ENCODE measurements at regions not wholly inside any gene's neighbourhood (a gene's known extent, or its start where the extent isn't known, plus 50 kb on each side); places are given as distances from the start of the nearest gene placed in this dataset.
A peak's percentile ranks its signal among the peaks of the same experiment; 100 is the strongest.
"Not testable (repeated sequence)": the region's sequence is repeated elsewhere in the genome, so short reads cannot be mapped to it uniquely, and the experiment has no call there.

DNA sequence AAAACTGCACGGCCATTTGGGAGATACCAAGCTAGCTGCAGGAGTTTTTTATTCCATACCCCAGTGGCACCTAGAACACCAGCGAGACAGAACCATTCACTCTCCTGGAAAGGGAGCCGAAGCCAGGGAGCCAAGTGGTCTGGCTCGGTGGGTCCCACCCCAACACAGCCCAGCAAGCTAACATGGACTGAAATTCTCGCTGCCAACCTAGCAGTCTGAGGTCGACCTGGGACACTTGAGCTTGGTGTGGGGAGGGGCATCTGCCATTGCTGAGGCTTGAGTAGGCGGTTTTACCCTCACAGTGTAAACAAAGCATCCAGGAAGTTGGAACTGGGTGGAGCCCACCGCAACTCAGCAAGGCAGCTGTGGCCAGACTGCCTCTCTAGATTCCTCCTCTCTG lies 108.9 kb upstream of the CHD1 start:
- DNase-seq: no peak

DNA sequence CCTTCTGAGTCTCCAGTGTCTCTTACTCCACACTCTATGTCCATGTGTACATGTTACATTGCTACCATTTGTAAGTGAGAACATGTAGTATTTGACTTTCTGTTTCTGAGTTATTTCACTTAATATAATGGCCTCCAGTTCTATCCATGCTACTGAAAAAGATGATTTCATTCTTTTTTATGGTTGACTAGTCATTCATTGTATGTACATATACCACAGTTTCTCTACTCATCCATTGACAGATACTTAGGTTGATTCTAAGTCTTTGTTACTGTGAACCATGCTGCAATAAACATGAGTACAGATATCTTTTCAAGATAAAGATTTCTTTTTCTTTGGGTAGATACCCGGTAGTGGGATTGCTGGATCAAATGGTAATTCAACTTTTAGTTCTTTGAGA lies 107.1 kb upstream of the CHD1 start:
- no peak for DNase-seq

DNA sequence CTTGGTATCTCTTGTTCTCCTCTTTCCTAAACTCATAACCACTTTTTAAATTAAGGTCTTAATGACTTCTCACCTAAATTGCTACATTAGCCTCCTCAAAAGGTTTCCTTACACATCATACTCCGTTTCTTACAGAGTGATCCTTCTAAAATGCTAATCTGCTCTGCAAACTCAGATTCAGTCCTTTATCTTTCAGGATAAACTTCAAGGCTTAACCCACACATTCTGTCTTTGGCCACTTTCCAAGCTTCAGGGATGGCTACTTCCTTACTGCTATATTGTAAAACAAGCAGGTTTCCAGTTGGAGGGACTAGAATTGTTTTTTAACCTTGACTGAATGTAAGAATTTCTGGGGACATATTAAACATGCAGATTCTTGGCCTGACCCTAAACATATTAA lies 105.5 kb upstream of the CHD1 start:
- DNase-seq: no peak

DNA sequence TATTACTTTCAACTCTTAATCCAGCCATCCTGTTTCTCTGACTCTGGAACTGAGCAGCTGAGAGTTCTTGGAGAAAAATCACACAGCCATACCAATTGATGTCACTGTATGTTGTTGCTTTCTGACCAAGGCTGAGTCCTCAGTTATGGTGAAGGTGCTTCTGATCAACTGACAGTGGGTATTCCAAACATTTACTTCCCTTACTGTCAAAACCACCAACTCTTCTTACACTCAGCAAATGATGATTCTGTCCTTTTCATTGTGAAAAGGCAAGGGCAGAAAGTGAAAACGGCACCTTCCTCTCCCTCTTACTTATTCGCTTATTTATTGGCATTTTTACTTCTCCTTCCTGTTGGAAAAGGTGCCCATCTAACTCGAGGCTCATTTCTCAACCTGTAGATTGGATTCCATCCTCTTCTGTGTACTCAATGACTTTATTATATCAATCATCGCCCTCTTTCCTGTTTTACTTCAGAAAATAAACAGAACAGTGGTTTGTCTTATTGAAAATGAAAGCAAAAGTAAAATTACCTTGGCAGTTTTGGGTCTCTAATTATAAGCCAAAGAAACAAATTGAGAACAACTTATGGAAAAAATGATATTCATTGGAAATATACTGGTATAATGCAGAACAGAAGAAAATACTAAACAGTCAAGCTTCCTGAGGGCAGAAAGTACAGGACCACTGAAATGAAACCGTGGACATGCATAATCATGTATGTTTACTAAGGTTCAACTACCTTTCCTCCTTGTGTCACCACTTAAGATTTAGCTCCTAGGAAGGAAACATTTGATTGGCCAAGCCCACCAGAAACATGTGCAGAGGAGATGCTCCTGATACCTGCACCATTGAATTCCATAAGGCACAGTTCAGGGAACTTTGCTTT lies 104.5 kb upstream of the CHD1 start:
- no peak for DNase-seq

DNA sequence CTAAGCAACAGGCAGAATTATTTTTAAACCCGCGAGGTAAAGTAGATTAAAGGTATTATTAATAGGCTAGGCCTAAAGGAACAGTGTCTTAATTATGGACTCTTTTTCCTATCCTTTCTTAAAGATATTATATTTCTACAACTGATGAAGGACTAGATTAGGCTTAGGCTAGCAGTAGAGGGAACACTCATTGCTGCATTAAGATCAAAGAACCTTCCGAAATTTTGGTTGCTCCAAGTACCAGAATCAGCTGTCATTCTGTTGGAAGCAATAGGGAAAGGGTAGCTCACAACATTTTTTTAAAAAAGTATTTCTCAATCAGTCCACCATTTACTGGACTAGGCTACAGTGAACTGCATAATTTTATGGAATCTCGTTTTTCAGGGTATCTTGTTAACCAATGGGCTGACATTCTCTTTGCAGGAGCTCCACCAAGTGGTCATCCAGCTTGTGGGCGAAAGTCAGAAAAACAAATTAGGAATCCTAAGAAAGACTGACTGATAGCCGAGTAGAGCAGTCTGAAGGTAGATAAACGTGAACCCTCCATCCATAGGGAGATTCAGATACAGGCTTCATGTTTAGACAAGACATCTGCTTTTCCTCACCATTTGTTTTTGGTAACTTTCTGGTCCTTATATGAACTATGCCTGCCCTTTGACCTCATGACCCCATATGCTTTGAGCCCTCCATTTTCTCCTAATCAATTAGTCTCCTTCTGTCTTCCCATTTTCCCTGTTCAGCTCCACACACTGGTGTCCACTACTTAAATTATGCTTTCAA lies 103.6 kb upstream of the CHD1 start:
- peak; percentile 45 for DNase-seq

DNA sequence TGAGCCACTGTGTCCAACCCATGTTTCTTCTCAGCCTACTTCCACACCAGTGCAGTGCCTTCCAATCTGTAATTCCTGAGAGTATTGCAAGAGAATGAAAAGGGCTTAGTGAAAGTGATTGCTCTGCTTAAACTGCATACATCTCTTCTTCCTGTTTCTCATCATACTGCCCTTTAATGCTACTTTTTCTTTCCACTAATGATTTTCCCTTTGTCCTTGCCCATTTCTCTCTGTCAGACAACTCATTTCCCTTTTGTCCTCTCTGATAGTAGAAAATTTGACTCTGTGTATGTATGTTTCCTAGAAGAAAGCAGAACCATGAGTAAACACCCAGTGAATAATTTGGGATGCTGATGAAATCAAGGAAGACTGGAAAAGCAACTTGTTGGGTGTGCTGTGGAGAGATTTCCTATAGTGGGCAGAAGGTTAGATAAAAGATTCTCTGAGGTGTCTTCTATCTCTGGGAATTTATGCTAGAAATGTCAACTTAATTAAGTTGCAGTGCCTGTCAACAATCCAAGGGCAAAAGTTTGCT lies 102.2 kb upstream of the CHD1 start:
- no peak for DNase-seq

DNA sequence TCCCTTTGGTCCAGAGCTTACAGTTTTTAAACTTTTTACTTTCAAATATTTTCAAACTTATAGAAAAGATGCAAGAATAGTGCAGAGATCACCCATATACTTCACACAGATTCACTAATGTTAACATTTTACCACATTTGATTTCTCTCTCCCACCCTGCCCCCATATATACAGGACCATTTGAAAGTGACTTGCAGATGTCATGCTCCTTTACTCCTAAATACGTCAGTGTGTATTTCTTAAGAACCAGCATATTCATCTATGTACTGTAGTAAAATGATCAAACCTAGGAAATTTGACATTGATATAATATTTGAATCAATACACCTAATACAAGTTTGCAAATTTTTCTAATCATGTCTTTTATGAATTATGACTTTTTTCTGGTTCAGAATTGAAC lies 100.4 kb upstream of the CHD1 start:
- DNase-seq: no peak

DNA sequence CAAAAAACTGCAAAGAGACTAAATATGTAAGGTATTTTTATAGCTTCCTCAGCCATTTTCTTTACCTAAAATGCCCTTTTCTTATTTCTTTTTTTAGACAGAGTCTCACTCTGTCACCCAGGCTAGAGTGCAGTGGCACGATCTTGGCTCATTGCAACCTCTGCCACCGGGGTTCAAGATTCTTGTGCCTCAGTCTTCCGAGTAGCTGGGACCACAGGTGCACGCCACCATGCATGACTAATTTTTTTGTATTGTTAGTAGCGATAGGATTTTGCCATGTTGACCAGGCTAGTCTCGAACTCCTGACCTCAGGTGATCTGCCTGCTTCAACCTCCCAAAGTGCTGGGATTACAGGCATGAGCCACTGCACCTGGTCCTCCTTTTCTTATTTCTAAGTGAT lies 99.4 kb upstream of the CHD1 start:
- DNase-seq: not testable (repeated sequence)

DNA sequence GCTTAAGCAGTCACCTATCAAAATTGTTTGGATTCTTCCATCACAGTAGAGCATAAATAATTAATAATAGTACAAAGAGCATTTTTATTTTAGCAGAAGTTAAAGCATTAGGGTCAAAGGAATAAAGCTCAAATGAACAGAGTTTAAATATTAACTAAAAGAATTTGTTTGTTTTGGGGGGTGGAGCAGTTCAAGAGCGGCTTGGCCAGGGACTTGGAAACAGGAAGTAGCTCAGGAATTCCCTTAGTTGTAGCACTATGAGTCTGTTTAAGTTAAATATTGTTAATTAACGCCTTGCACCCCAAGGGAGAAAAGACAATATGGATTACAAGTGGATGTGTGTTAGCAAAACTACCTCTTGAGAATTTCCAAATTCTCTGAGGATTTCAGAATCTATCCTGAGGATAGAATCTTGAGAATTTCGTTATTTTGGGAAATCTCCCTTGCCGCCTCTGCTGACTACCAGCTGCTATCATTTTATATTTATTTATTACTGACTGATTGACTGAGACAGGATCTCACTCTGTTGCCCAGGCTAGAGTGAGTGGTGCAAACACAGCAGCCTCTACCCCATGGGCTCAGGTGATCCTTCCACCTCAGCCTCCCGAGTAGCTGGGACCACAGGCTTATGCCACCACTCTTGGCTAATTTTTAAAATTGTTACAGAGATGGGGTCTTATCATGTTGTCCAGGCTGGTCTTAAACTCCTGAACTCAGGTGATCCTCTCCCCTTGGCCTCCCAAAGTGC lies 96.7 kb upstream of the CHD1 start:
- no peak for DNase-seq

DNA sequence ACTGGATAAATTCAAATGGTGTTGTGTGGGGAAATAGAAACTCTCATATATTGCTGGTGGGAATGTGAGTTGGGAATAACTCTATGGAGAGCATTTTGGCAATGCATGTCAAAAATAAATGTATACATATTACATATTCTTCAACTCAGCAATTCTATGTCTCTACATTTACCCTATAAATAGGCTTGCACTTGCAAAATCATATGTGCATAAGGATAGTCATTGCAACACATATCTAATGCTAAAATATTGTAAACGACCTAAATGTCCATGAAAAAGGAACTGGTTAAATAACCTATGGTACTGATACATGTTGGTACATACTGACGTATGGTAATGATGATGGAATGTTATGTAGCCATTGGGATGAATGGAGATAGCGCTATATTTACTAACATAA lies 94.5 kb upstream of the CHD1 start:
- no peak for DNase-seq

DNA sequence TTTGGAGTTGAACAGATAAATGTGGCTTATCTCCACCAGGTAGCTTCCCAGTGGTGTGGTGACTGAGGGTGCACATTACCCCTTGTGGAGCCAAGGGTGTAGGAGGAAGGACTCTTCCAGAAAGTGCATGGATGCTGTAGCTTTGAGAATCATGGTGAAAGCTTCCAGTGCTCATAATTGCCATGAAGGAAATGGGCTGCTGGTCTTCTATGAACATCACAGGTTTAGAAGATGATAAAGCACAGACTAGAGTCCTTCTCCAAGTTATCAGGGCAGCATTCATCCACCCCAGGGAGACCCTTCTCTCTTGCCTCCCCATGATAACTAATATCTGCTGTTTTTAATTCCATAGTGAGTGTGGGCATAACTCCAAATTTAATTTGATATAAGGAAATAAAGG lies 93.4 kb upstream of the CHD1 start:
- no peak for DNase-seq

DNA sequence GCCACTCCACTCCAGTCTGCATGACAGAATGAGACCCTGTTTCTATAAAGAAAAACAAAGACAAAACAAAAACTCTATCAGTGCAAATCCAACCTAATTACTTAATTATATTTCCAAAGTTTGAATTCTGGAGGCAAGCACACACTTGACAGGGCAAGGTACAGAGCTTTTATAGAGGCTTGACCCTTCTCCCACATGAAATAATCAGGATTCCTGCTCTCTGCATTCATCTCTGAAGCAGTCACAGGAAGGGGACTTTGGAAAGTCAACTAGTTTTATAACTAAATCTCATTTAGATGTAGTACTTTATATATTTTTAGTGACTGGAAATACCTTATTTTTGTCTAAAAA lies 91.9 kb upstream of the CHD1 start:
- DNase-seq: no peak

DNA sequence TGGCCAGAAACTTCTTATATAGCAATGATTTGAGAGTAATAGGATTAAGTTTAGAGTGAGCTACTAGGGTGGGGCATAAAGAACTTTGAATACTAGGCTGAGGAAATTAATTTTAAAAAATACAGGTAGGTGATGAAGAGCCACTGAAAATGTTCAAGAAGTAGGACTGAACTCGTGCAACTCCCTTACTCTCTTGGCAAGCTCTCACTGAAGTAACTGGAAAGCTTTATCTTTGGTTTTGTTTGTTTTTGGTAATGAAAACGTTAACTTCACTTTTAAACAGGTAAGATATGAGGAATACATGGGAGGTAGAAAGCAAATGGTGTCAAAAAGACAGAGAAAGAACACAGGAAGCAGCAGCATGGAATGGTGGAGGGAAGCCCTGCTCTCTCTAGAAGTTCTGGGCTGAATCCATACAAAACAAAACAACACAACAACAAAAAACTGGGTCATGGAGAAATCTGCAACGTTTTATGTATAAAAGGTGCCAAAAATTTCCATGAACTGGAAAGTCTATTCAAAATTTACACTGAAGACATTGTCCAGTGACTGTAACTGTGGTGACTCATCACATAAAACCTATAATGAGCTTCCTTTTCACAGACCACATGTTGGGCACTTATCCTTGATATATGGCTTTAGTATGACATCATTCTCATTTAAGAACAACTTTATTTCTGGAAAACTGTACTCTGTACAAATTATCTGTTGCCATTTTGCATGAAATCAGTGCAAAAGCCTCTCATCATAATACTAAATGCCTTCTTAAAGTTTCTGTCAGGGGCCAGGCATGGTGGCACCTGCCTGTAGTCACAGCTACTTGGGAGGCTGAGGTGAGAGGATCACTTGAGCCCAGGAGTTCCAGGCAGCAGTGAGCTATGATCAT lies 91.2 kb upstream of the CHD1 start:
- peak; percentile 48 for DNase-seq

DNA sequence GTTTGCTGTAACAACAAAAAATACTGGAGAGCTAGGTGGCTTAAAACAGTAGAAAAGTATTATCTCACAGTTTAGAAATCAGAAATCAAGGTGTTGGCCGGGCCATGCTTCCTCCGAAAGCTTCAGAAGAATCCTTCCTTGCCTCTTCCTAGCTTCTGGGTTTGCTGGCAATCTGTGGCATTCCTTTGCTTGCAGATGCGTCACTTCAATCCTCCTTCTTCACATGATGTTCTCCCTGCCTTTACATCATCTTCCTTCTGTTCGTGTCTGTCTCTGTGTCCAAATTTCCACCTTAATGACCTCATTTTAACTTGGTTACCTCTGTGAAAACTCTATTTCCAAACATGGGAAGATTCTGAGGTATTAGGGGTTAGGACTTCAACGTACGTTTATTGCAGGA lies 90.4 kb upstream of the CHD1 start:
- no peak for DNase-seq

DNA sequence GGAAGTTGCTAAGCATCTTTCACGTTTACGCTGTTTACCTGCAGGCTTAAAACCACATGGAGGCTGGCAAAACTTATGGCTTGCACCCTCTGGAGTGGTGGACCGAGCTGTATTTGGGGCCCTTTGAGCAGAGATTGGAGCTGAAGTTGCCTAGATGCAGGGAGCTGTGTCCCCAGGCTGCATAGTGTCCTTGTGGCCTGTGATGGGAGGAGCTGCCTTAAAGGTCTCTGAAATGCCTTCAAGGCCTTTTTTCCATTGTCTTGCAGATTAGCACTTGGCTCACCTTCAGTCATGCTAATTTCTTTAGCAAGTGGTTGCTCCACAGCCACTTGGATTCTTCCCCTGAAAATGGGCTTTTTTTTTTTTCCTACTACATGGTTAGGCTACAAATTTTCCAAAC lies 81.5 kb upstream of the CHD1 start:
- DNase-seq: no peak

DNA sequence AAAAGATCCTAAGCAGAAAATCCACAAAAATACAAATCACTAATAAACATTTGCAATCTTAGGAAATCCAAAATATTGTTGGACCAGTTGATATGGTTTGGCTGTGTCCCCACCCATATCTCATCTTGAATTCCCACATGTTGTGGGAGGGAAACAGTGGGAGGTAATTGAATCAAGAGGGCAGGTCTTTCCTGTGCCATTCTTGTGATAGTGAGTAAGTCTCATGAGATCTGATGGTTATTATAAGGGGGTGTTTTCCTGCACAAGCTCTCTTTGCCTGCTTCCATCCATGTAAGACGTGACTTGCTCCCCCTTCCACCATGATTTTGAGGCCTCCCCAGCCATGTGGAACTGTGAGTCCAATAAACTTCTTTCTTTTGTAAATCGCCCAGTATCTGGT lies 79.2 kb upstream of the CHD1 start:
- DNase-seq: not testable (repeated sequence)

DNA sequence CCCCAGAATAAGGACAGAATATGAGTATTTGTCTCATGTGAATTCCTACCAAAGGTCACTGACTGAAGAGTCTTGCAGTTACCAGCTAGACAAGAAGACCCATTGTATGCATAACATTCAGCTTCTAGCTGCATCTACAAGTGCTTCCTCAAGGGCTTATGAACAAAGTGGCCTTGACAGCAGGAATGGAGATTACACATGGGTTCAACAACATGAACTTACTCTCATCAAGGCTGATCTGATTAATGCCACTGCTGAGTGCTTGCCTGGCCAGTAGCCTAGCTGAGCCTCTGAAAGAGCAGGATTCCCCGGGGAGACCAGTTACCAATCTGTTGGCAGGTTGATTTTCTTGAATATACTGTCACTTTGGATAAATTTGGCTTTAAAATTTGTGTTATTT lies 76.7 kb upstream of the CHD1 start:
- peak; percentile 22 for DNase-seq

DNA sequence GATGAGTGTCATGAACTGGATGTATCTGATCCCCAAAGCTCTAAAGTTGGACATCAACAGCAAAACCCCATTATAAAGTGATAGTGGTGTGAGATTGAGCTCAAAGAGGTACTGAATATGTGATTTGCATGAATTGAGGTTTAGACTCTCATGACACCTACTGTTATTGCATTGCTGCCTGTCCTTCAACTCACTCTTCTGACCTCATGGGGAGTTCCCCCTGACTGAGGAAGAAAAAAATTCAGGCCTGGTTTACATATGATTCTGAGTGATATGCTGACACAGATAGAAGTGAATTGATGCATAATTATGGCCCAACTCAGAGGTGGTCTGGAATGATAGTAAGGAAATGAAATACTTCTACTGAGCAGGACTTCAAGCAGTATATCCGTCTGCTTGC lies 76.2 kb upstream of the CHD1 start:
- DNase-seq: no peak

DNA sequence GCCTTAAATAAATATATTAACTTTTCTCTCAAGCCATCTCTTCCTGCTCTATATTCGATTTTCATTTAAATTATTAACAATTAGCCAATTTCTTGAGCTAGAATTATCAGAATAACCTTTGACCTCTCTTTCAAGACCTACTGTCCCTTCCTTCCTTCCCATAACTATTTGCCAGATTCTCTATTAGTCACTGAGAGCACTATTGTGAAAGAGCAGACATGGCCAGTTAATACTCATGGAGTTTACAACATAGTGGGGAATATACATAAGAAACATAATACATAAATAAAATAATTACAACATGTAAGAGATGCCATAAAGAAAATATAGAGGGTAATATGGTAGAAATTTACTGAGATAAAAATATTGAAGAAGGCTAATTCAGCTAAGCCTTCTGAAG lies 72.1 kb upstream of the CHD1 start:
- no peak for DNase-seq

DNA sequence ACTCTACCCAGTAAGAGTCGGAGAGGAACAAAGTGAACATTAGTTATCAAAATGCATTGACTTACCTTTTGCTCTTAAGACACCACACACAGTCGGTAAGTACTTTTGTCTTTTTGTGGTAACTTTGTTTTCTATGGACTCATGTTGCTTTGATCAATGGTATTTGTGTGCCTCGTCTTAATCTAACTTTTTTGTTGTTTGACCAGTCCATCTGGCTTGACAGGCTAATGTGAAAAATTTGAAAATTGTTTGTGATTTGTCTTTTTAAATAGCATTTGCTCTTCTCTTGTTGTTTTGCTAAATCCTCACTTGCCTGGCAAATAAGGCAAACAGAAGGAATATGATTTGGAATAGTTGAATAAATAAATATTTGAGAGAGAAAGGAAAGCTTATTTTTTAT lies 71.4 kb upstream of the CHD1 start:
- DNase-seq: no peak

DNA sequence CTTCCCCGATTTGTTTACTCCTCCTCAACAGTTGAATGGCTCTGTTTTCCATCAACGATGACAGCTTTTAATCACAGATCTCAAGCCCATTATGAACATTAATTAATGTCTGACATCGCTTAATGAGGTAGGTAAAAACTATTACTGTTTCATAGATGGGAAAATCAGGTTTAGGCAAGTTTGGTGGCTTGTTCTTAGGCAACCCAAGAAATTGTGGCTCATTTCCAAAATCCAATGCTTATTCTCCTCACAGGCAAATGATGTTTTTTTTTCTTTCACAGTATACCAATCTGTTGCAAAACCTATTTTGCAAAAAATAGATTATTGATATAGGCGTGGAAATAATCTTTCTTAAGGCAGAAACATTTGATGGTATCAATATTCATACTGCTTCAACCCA lies 70.8 kb upstream of the CHD1 start:
- DNase-seq: no peak

DNA sequence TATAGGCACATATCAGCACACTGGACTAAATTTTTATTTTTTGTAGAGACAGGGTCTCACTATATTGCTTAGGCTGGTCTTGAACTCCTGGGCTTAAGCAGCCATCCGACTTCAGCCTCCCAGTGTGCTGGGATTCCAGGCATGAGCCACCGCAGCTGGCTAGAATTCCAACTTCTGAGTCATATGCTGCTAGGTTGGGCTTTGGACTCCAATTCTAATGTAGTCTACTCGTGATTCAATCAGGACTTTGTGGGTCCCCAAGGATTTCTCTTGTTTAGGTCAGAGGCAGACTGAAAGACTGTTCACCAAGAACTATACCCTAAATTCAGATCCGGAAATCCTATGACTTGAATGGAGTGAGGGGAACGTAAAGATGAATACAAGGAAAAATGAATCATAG lies 68.2 kb upstream of the CHD1 start:
- no peak for DNase-seq

DNA sequence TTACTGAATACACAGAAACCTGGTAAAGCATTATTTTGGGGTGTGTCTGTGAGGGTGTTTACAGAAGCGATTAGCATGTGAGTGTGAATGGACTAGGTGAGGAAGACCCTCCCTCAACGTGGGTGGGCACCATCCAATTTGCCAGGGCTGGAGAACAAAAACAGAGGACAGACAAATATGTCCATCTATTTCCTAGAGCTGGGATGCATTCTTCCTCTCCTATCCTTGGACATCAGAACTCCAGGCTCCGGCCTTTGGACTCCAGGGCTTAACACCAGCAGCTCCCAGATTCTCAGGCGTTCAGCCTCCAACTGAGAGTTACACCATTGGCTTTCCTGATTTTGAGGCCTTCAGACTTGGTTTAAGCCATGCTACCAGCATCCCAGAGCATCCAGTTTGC lies 65.8 kb upstream of the CHD1 start:
- no peak for DNase-seq
